DOHH2 (cell line): ENCODE measurements at regions not wholly inside any gene's neighbourhood (a gene's known extent, or its start where the extent isn't known, plus 50 kb on each side); places are given as distances from the start of the nearest gene placed in this dataset.

Source experiments
- EZH2phosphoT487 ChIP-seq: fragments of 200-600 bp; sonication (generic); IDR thresholded peaks from 2 replicates; pipeline ENCODE4 v1.6.1; 2017; ENCODE audit warnings: borderline replicate concordance, mild to moderate bottlenecking, antibody characterized with exemption, low read length, moderate library complexity, mixed read lengths
- TF ChIP-seq, protein P1 (sequence below): fragments of 200-600 bp; sonication (generic); IDR thresholded peaks from one replicate; pipeline ENCODE4 v1.5.1; 2014; ENCODE audit warnings: antibody characterized with exemption, mild to moderate bottlenecking, low read depth, low read length; ENCODE audit not compliant: poor library complexity, severe bottlenecking

GRCh38 chr6:21332660-21333059 lies 260.9 kb upstream of the SOX4 start:
- TF ChIP-seq, protein P1, sequence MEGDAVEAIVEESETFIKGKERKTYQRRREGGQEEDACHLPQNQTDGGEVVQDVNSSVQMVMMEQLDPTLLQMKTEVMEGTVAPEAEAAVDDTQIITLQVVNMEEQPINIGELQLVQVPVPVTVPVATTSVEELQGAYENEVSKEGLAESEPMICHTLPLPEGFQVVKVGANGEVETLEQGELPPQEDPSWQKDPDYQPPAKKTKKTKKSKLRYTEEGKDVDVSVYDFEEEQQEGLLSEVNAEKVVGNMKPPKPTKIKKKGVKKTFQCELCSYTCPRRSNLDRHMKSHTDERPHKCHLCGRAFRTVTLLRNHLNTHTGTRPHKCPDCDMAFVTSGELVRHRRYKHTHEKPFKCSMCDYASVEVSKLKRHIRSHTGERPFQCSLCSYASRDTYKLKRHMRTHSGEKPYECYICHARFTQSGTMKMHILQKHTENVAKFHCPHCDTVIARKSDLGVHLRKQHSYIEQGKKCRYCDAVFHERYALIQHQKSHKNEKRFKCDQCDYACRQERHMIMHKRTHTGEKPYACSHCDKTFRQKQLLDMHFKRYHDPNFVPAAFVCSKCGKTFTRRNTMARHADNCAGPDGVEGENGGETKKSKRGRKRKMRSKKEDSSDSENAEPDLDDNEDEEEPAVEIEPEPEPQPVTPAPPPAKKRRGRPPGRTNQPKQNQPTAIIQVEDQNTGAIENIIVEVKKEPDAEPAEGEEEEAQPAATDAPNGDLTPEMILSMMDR, result no peak
- TF ChIP-seq EZH2phosphoT487, result no peak
